LNCAP (cell line): ENCODE measurements at regions not wholly inside any gene's neighbourhood (a gene's known extent, or its start where the extent isn't known, plus 50 kb on each side); places are given as distances from the start of the nearest gene placed in this dataset.

Source experiments
- TF ChIP-seq, protein P1 (sequence below): fragments of 450-650 bp; IDR thresholded peaks from 2 replicates; pipeline ENCODE4 v1.5.1; 2017; ENCODE audit warnings: mild to moderate bottlenecking

- TF ChIP-seq, protein P1, sequence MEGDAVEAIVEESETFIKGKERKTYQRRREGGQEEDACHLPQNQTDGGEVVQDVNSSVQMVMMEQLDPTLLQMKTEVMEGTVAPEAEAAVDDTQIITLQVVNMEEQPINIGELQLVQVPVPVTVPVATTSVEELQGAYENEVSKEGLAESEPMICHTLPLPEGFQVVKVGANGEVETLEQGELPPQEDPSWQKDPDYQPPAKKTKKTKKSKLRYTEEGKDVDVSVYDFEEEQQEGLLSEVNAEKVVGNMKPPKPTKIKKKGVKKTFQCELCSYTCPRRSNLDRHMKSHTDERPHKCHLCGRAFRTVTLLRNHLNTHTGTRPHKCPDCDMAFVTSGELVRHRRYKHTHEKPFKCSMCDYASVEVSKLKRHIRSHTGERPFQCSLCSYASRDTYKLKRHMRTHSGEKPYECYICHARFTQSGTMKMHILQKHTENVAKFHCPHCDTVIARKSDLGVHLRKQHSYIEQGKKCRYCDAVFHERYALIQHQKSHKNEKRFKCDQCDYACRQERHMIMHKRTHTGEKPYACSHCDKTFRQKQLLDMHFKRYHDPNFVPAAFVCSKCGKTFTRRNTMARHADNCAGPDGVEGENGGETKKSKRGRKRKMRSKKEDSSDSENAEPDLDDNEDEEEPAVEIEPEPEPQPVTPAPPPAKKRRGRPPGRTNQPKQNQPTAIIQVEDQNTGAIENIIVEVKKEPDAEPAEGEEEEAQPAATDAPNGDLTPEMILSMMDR, result no peak
These were observed 701.8 kb upstream of the TENM3 start for GRCh38 chr4:181541396-181541795.

DNA sequence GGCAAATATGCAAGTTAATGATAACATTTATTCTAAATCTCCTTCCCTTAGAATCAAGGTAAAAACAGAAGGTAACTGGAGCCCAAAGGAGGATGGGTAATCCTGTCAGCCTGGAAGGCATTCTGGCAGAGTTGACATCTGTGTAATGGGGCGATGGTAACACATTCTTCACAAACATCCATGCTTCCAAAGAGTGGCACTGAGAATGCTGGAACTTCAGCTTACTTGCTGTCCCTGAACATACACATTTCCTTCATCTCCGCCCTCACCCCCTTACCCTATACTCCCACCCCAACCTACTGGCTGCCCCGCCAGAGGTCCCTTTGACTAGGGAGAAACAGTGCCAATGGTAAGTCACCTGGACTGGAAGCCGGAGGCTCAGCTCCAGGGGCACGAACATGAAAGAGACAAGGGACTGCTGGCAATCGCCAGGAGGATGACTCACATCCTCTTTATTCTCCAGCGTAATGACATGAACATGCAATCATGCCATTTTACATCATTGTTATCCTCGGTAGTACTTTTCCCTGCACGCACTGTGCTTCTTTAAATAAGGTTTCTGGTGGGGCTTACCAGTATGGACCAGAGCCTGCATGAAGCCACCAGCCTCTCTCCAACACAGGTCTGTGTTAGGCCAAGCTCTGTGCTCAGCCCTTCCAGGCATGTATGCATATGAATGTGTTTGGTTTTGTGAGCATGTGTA is 694.2 kb upstream of the TENM3 start:
- TF ChIP-seq, protein P1, result no peak

GRCh38 chr4:181549576-181550188 is 693.5 kb upstream of the TENM3 start:
- TF ChIP-seq, protein P1, result no peak

GRCh38 chr4:181550381-181550780 is 692.8 kb upstream of the TENM3 start:
- TF ChIP-seq, protein P1, result no peak

DNA sequence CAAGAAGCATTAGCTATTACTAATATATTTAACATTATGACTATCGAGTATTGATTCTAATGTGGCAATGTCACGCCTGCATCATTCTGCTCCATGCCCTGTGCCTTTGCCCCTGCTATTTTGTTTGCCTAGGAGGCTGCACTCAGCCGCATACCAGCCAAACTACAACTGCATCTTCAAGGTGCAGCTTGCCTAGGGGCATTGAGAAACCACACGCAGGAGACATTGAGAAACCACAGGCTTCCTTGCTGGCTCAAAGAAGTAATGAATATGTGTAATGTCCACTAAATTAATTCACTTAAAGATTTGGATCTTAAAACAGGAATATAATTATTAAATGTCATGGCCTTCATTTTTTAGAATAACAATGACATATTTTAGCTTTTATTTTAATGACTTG is 683.6 kb upstream of the TENM3 start:
- TF ChIP-seq, protein P1, result no peak

GRCh38 chr4:181562399-181562798 is 680.8 kb upstream of the TENM3 start:
- TF ChIP-seq, protein P1, result no peak

- TF ChIP-seq, protein P1, result no peak
These were observed 678.6 kb upstream of the TENM3 start for GRCh38 chr4:181564625-181565024.
